HepG2 (cell line): ENCODE measurements at regions not wholly inside any gene's neighbourhood (a gene's known extent, or its start where the extent isn't known, plus 50 kb on each side); places are given as distances from the start of the nearest gene placed in this dataset.

Source experiments
- ATAC-seq: fragments of 200-7000 bp; cut with Tn5 transposase; 3 replicates; pipeline ENCODE4 v1.9.1; 2020; ENCODE audit warnings: mild to moderate bottlenecking, moderate library complexity
- BruUV-seq: library from RNA; stranded (reverse); fragments of 400-500 nt; replicated peaks from 2 replicates; lab custom pipeline; 2021; lab: Mats Ljungman, UMichigan
- CTCF ChIA-PET: fragments of 300-600 bp; formaldehyde crosslinking; extraction: SDS; loops from one replicate; lab custom pipeline; 2021; ENCODE audit warnings: low total read pairs, inconsistent platforms, low intra/inter-chr PET ratio; lab: Yijun Ruan, JAX
- POLR2A ChIA-PET: fragments of 350-600 bp; sonication (Branson Sonifier 250); formaldehyde crosslinking; loops from one replicate; lab custom pipeline; 2020; ENCODE audit warnings: antibody characterized with exemption, inconsistent platforms; lab: Yijun Ruan, JAX
- DNase-seq: peaks from one replicate; pipeline ENCODE4 v3.0.0-alpha.2; 2015; ENCODE audit warnings: low spot score
- FAIRE-seq: peaks from 3 replicates; lab custom pipeline; 2011; peaks lifted over from hg19 to GRCh38; lab: Jason Lieb, UNC
- H2AFZ ChIP-seq: one replicate; pipeline ENCODE4 v1.6.1; 2011; ENCODE audit warnings: low read length, inconsistent platforms
- H3K27ac ChIP-seq: fragments of 300-600 bp; 3 replicates; pipeline ENCODE4 v1.8.0; 2011; ENCODE audit warnings: mixed run types, mild to moderate bottlenecking, mixed read lengths, low read length, inconsistent platforms; ENCODE audit not compliant: insufficient read depth; ENCODE audit errors: extremely low read length
- H3K27me3 ChIP-seq, 2 experiments: fragments of 200-600 bp in 1 of 2; 2 replicates in 1 of 2; 3 replicates in 1 of 2; pipeline versions ENCODE4 v1.6.0 to v1.8.0; 2011; ENCODE audit warnings: low read length in 2 of 2, mild to moderate bottlenecking in 2 of 2, moderate library complexity in 2 of 2, inconsistent platforms in 1 of 2; ENCODE audit not compliant: insufficient read depth in 2 of 2, control insufficient read depth in 1 of 2
- H3K36me3 ChIP-seq, 2 experiments: fragments of 200-600 bp in 1 of 2; replicated peaks in 1 of 2; 2 replicates in 1 of 2; 3 replicates in 1 of 2; pipeline versions ENCODE4 v1.5.1 to v1.8.0; 2011; ENCODE audit warnings: low read length in 2 of 2, inconsistent platforms in 1 of 2; ENCODE audit not compliant: insufficient read depth in 2 of 2, control insufficient read depth in 1 of 2
- H3K4me1 ChIP-seq: 2 replicates; pipeline ENCODE4 v1.5.1; 2012; ENCODE audit warnings: low read length, inconsistent platforms; ENCODE audit not compliant: insufficient read depth
- H3K4me2 ChIP-seq: 2 replicates; pipeline ENCODE4 v1.6.0; 2011; ENCODE audit warnings: low read depth, low read length, inconsistent platforms
- H3K4me3 ChIP-seq, 3 experiments: fragments of 200-600 bp in 1 of 3; sonication (generic), shearing (Covaris generic) in 1 of 3; replicated peaks in 1 of 3; 2 replicates each; pipeline ENCODE4 v1.5.1; 2011 to 2016; ENCODE audit warnings: low read length in 3 of 3, inconsistent platforms in 2 of 3, low read depth in 2 of 3, mild to moderate bottlenecking in 2 of 3, control low read depth in 1 of 3, mixed read lengths in 1 of 3; ENCODE audit not compliant: insufficient read depth in 1 of 3
- H3K79me2 ChIP-seq: one replicate; pipeline ENCODE4 v1.6.1; 2011; ENCODE audit warnings: low read length, inconsistent platforms; ENCODE audit not compliant: insufficient read depth
- H3K9ac ChIP-seq: 2 replicates; pipeline ENCODE4 v1.6.0; 2011; ENCODE audit warnings: mild to moderate bottlenecking, low read depth, low read length, inconsistent platforms; ENCODE audit not compliant: insufficient read depth
- H3K9me3 ChIP-seq: 2 replicates; pipeline ENCODE4 v1.5.1; 2012; ENCODE audit warnings: mild to moderate bottlenecking, low read length
- H4K20me1 ChIP-seq: 2 replicates; pipeline ENCODE4 v1.6.0; 2011; ENCODE audit warnings: inconsistent platforms, mild to moderate bottlenecking, low read length, moderate library complexity; ENCODE audit not compliant: insufficient read depth
- ARNT ChIP-seq: fragments of 450-650 bp; IDR thresholded peaks from 2 replicates; pipeline ENCODE4 v1.6.1; 2017
- MLLT10 ChIP-seq: sonication (generic); formaldehyde crosslinking; IDR thresholded peaks from 2 replicates; pipeline ENCODE4 v1.4.0; 2020; ENCODE audit warnings: missing genetic modification reagents
- NKX3-1 ChIP-seq: sonication (generic); formaldehyde crosslinking; IDR thresholded peaks from 2 replicates; pipeline ENCODE4 v1.5.0; 2020; ENCODE audit warnings: missing genetic modification reagents
- PAX8 ChIP-seq: sonication (generic); formaldehyde crosslinking; IDR thresholded peaks from 2 replicates; pipeline ENCODE4 v1.8.0; 2022; ENCODE audit warnings: mild to moderate bottlenecking, missing genetic modification reagents, borderline replicate concordance
- SIX1 ChIP-seq: sonication (generic); formaldehyde crosslinking; IDR thresholded peaks from 2 replicates; pipeline ENCODE4 v1.4.0; 2020; ENCODE audit warnings: missing genetic modification reagents, borderline replicate concordance
- SRF ChIP-seq: IDR thresholded peaks from 2 replicates; pipeline ENCODE4 v1.6.1; 2011; ENCODE audit warnings: mild to moderate bottlenecking, low read depth, low read length, moderate library complexity
- ZFP1 ChIP-seq: IDR thresholded peaks from 2 replicates; pipeline ENCODE4 v1.6.1; 2016
- ZNF121 ChIP-seq: sonication (generic); formaldehyde crosslinking; IDR thresholded peaks from 2 replicates; pipeline ENCODE4 v1.5.0; 2020; ENCODE audit warnings: mild to moderate bottlenecking, missing genetic modification reagents
- ZNF207 ChIP-seq: fragments of 450-650 bp; IDR thresholded peaks from 2 replicates; pipeline ENCODE4 v1.6.1; 2016; ENCODE audit warnings: antibody characterized with exemption, borderline replicate concordance
- ZNF256 ChIP-seq: sonication (generic); formaldehyde crosslinking; conservative IDR thresholded peaks from 2 replicates; pipeline ENCODE4 v1.4.0; 2020; ENCODE audit warnings: missing genetic modification reagents
- ZNF274 ChIP-seq: sonication (generic); formaldehyde crosslinking; IDR thresholded peaks from 2 replicates; pipeline ENCODE4 v1.5.1; 2020; ENCODE audit warnings: mild to moderate bottlenecking, missing genetic modification reagents
- ZNF280B ChIP-seq: sonication (generic); formaldehyde crosslinking; IDR thresholded peaks from 2 replicates; pipeline ENCODE4 v1.5.0; 2020; ENCODE audit warnings: missing genetic modification reagents, mild to moderate bottlenecking, borderline replicate concordance
- ZNF660 ChIP-seq: sonication (generic); formaldehyde crosslinking; IDR thresholded peaks from 2 replicates; pipeline ENCODE4 v1.5.1; 2020; ENCODE audit warnings: mild to moderate bottlenecking, low read depth, missing genetic modification reagents, borderline replicate concordance
- ZNF740 ChIP-seq: sonication (generic); formaldehyde crosslinking; IDR thresholded peaks from 2 replicates; pipeline ENCODE4 v1.4.0; 2020; ENCODE audit warnings: missing genetic modification reagents
- WGBS: methylation state at CpG from one replicate; pipeline ENCODE4 v1.1.6; 2017; ENCODE audit warnings: low lambda C conversion rate; 5-methylcytosine and 5-hydroxymethylcytosine counted together
- in situ Hi-C: cut with HindIII; loops from 2 replicates; pipeline ENCODE4 v1.10.0; 2017; ENCODE audit warnings: low pct_unique_long_range_greater_than_20kb; ENCODE audit not compliant: extremely low pct_ligation_motif_present
- intact Hi-C: fragments of 100-400 bp; cut with micrococcal nuclease; formaldehyde crosslinking; loops from one replicate; pipeline ENCODE4 v1.10.0; 2022; ENCODE audit not compliant: unreplicated experiment
- TF ChIP-seq, protein P1 (sequence below): sonication (generic); formaldehyde crosslinking; conservative IDR thresholded peaks from 2 replicates; pipeline ENCODE4 v1.8.0; 2022; ENCODE audit warnings: missing genetic modification reagents

GRCh38 chr18:24672165-24672941 lies 211.9 kb downstream of the HRH4 start:
- intact Hi-C loops (no loop called here), in situ Hi-C loops (no loop called here)
- no peaks in the 10 kb centered on the region for H3K4me1 ChIP-seq
- ChIA-PET POLR2A (no interaction called here), CTCF (no interaction called here)
- under 1% methylated on average over 9 of the region's 9 CpGs for WGBS
- 0 out of 5 replicates have a peak, but pooled peaks cover 0 to 1% of the 10 kb centered on the region in 2 experiments for H3K27me3 ChIP-seq
- TF ChIP-seq PAX8 (CRISPR knock-in tag) = no peak
- TF ChIP-seq, protein P1, sequence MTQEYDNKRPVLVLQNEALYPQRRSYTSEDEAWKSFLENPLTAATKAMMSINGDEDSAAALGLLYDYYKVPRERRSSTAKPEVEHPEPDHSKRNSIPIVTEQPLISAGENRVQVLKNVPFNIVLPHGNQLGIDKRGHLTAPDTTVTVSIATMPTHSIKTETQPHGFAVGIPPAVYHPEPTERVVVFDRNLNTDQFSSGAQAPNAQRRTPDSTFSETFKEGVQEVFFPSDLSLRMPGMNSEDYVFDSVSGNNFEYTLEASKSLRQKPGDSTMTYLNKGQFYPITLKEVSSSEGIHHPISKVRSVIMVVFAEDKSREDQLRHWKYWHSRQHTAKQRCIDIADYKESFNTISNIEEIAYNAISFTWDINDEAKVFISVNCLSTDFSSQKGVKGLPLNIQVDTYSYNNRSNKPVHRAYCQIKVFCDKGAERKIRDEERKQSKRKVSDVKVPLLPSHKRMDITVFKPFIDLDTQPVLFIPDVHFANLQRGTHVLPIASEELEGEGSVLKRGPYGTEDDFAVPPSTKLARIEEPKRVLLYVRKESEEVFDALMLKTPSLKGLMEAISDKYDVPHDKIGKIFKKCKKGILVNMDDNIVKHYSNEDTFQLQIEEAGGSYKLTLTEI = no peak
- no peak for TF ChIP-seq ZNF660 (CRISPR knock-in tag)
- no peak for TF ChIP-seq ZFP1 (CRISPR knock-in tag)
- TF ChIP-seq ZNF740 (CRISPR knock-in tag) = no peak
- no peak for TF ChIP-seq ZNF274 (CRISPR knock-in tag)
- no peak for TF ChIP-seq ZNF121
- no peak for TF ChIP-seq ZNF256 (CRISPR knock-in tag)
- TF ChIP-seq ZNF280B = no peak
- no peak for TF ChIP-seq ZNF207
- no peak for TF ChIP-seq SRF
- TF ChIP-seq NKX3-1 (CRISPR knock-in tag) = no peak
- TF ChIP-seq ARNT = no peak
- TF ChIP-seq SIX1 (CRISPR knock-in tag) = no peak
- no peak for TF ChIP-seq MLLT10 (CRISPR knock-in tag)
- no peaks in the 10 kb centered on the region for H4K20me1 ChIP-seq
- BruUV-seq = no TSS peak
- FAIRE-seq (no peak), DNase-seq (no peak), ATAC-seq (no peak)
- H3K27ac ChIP-seq = no peak overlapping the region
- no peaks in the 10 kb centered on the region for H3K9me3 ChIP-seq
- no peak overlapping the region for H3K9ac ChIP-seq
- no peak overlapping the region for H3K4me2 ChIP-seq
- H3K4me3 ChIP-seq = no peak overlapping the region
- no peaks in the 10 kb centered on the region for H3K79me2 ChIP-seq
- H3K36me3 ChIP-seq = no peaks in the 10 kb centered on the region
- no peak overlapping the region for H2AFZ ChIP-seq
